ENCODE measurements at regions not wholly inside any gene's neighbourhood (a gene's known extent, or its start where the extent isn't known, plus 50 kb on each side); places are given as distances from the start of the nearest gene placed in this dataset.
A peak's percentile ranks its signal among the peaks of the same experiment; 100 is the strongest.
"Not testable (repeated sequence)": the region's sequence is repeated elsewhere in the genome, so short reads cannot be mapped to it uniquely, and the experiment has no call there.

GRCh38 chrX:42832764-42833549, 55.0 kb upstream of the PPP1R2C start:
- H3K27me3 Mint-ChIP-seq: no peaks in the 10 kb centered on the region

GRCh38 chrX:42833550-42833940, 55.6 kb upstream of the PPP1R2C start:
- H3K9me3 Mint-ChIP-seq; DNase-seq; CTCF ChIA-PET; POLR2A ChIA-PET; H3K4me3 Mint-ChIP-seq; ATAC-seq; H3K27me3 Mint-ChIP-seq; H3K4me1 Mint-ChIP-seq (ENCODE audit: low read depth); H3K27ac Mint-ChIP-seq; intact Hi-C loops (cut with micrococcal nuclease); H3K36me3 Mint-ChIP-seq (ENCODE audit: low read depth): not testable (repeated sequence)

More at GRCh38 chrX:42832764-42833549, 55.0 kb upstream of the PPP1R2C start:
- ChIA-PET POLR2A (no interaction called here), CTCF (no interaction called here)
- H3K4me3 Mint-ChIP-seq: no peak overlapping the region
- no peak for ATAC-seq
- H3K9me3 Mint-ChIP-seq: peaks cover 1% of the 10 kb centered on the region
- no peak overlapping the region for H3K27ac Mint-ChIP-seq
- TF ChIP-seq, protein P1, sequence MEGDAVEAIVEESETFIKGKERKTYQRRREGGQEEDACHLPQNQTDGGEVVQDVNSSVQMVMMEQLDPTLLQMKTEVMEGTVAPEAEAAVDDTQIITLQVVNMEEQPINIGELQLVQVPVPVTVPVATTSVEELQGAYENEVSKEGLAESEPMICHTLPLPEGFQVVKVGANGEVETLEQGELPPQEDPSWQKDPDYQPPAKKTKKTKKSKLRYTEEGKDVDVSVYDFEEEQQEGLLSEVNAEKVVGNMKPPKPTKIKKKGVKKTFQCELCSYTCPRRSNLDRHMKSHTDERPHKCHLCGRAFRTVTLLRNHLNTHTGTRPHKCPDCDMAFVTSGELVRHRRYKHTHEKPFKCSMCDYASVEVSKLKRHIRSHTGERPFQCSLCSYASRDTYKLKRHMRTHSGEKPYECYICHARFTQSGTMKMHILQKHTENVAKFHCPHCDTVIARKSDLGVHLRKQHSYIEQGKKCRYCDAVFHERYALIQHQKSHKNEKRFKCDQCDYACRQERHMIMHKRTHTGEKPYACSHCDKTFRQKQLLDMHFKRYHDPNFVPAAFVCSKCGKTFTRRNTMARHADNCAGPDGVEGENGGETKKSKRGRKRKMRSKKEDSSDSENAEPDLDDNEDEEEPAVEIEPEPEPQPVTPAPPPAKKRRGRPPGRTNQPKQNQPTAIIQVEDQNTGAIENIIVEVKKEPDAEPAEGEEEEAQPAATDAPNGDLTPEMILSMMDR (IDR thresholded peaks at IDR 0.05): no peak
- H3K36me3 Mint-ChIP-seq (ENCODE audit: low read depth): no peaks in the 10 kb centered on the region
- peaks cover 6% of the 10 kb centered on the region for H3K4me1 Mint-ChIP-seq (ENCODE audit: low read depth)
- intact Hi-C loops (cut with micrococcal nuclease): no loop called here
- DNase-seq: no peak

GRCh38 chrX:42837101-42837726, 59.3 kb upstream of the PPP1R2C start:
- DNase-seq: no peak
- ChIA-PET CTCF (no interaction called here), POLR2A (no interaction called here)
- no peaks in the 10 kb centered on the region for H3K9me3 Mint-ChIP-seq
- H3K36me3 Mint-ChIP-seq (ENCODE audit: low read depth): no peaks in the 10 kb centered on the region
- intact Hi-C loops (cut with micrococcal nuclease): no loop called here
- no peaks in the 10 kb centered on the region for H3K27me3 Mint-ChIP-seq
- ATAC-seq: no peak
- H3K4me3 Mint-ChIP-seq: no peak overlapping the region
- H3K27ac Mint-ChIP-seq: no peak overlapping the region
- TF ChIP-seq, protein P1 (IDR thresholded peaks at IDR 0.05): no peak
- peaks cover 7% of the 10 kb centered on the region for H3K4me1 Mint-ChIP-seq (ENCODE audit: low read depth)

DNA sequence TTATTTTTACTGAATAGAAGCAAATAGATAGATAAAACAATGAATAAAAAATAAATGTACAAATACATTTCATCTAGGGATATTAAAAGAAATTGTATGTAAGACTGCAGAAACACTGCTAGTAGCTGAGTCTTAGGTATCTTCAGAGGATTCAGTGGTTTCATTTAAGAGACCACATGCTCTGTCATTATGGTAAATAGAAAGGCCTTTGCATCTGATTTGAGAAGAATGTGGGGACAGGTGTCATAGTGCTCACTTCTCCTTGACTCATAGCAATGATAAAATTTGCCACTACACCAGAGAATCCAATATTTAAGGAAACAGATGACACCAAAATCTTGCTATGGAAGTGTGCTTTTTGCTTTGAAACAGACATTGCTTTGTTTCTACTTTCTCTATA, 59.8 kb upstream of the PPP1R2C start:
- ChIA-PET POLR2A (no interaction called here), CTCF (no interaction called here)
- H3K36me3 Mint-ChIP-seq (ENCODE audit: low read depth): no peaks in the 10 kb centered on the region
- H3K4me1 Mint-ChIP-seq (ENCODE audit: low read depth): peaks cover 7% of the 10 kb centered on the region
- no peaks in the 10 kb centered on the region for H3K27me3 Mint-ChIP-seq
- no peak overlapping the region for H3K27ac Mint-ChIP-seq
- ATAC-seq (peak; percentile 34), DNase-seq (no peak)
- intact Hi-C loops (cut with micrococcal nuclease): no loop called here
- TF ChIP-seq, protein P1 (IDR thresholded peaks at IDR 0.05): no peak
- no peak overlapping the region for H3K4me3 Mint-ChIP-seq
- H3K9me3 Mint-ChIP-seq: no peaks in the 10 kb centered on the region

GRCh38 chrX:42839632-42840031, 61.7 kb upstream of the PPP1R2C start:
- H3K27ac Mint-ChIP-seq: no peak overlapping the region
- ATAC-seq (no peak), DNase-seq (no peak)
- intact Hi-C loops (cut with micrococcal nuclease): no loop called here
- no peaks in the 10 kb centered on the region for H3K36me3 Mint-ChIP-seq (ENCODE audit: low read depth)
- ChIA-PET POLR2A (no interaction called here), CTCF (no interaction called here)
- no peaks in the 10 kb centered on the region for H3K27me3 Mint-ChIP-seq
- TF ChIP-seq, protein P1 (IDR thresholded peaks at IDR 0.05): no peak
- peaks cover 7% of the 10 kb centered on the region for H3K4me1 Mint-ChIP-seq (ENCODE audit: low read depth)
- no peaks in the 10 kb centered on the region for H3K9me3 Mint-ChIP-seq
- no peak overlapping the region for H3K4me3 Mint-ChIP-seq

All from activated CD8-positive, alpha-beta T cell treated with anti-CD3 and anti-CD28 coated beads for 36 hours (primary cell).